ENCODE measurements at regions not wholly inside any gene's neighbourhood (a gene's known extent, or its start where the extent isn't known, plus 50 kb on each side); places are given as distances from the start of the nearest gene placed in this dataset.

DNA sequence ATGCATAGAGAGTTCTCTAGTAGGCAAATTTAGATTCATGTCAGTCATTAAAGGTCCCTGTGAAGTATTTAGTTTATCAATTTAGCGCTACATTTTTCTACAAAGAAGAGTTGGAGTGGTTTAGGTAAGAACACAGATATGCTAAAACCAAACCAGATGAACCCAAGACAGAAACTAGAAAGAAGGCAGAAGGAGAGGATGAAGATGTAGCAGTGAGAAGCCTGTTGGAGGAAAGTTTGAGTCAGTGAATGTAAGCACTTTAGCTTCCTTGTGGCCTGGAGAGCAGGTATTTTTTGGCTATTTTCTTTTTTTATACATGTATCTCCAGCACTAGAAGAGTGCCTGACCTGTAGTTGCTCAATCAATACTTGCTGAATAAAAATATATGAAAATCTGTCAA, 223.7 kb downstream of the KCNRG start:
- intact Hi-C loops (cut with DNase I; ENCODE audit: low total_unique reads): no loop called here
- no peak overlapping the region for H3K4me3 ChIP-seq (ENCODE audit: low read depth, poor library complexity, severe bottlenecking)
- WGBS, 2 donors: 98 to 100% methylated on average over 1 of the region's 1 CpG
- TF ChIP-seq, protein P1, sequence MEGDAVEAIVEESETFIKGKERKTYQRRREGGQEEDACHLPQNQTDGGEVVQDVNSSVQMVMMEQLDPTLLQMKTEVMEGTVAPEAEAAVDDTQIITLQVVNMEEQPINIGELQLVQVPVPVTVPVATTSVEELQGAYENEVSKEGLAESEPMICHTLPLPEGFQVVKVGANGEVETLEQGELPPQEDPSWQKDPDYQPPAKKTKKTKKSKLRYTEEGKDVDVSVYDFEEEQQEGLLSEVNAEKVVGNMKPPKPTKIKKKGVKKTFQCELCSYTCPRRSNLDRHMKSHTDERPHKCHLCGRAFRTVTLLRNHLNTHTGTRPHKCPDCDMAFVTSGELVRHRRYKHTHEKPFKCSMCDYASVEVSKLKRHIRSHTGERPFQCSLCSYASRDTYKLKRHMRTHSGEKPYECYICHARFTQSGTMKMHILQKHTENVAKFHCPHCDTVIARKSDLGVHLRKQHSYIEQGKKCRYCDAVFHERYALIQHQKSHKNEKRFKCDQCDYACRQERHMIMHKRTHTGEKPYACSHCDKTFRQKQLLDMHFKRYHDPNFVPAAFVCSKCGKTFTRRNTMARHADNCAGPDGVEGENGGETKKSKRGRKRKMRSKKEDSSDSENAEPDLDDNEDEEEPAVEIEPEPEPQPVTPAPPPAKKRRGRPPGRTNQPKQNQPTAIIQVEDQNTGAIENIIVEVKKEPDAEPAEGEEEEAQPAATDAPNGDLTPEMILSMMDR (IDR thresholded peaks at IDR 0.05): no peak
- no peak for TF ChIP-seq POLR2A (IDR thresholded peaks at IDR 0.05)
- no peak for DNase-seq (ENCODE audit: low spot score in 2 of 2)

DNA sequence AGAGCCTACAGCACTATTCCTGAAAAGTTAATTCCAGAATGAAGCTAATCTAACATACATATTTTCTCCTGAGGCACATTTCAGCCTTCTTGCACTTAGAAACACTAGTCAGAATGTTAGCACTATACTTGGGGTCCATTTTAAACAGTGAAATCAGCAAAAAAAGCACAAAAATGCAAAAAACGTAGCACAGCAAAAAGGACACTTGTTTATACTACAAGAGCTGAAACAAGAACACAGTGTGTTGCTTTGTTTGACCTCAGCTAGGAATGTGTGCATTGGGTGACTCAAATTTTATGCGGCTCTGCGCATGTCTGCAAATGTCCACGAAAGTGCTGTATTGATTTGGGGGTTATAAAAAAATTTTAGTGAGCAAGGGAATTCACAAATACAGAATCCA, 226.2 kb downstream of the KCNRG start:
- intact Hi-C loops (cut with DNase I; ENCODE audit: low total_unique reads): no loop called here
- no peak for DNase-seq (ENCODE audit: low spot score in 2 of 2)
- H3K4me3 ChIP-seq (ENCODE audit: low read depth, poor library complexity, severe bottlenecking): no peak overlapping the region
- 83 to 88% methylated on average over 4 of the region's 4 CpGs for WGBS, 2 donors
- TF ChIP-seq, protein P1 (IDR thresholded peaks at IDR 0.05): no peak
- TF ChIP-seq POLR2A (IDR thresholded peaks at IDR 0.05): no peak

DNA sequence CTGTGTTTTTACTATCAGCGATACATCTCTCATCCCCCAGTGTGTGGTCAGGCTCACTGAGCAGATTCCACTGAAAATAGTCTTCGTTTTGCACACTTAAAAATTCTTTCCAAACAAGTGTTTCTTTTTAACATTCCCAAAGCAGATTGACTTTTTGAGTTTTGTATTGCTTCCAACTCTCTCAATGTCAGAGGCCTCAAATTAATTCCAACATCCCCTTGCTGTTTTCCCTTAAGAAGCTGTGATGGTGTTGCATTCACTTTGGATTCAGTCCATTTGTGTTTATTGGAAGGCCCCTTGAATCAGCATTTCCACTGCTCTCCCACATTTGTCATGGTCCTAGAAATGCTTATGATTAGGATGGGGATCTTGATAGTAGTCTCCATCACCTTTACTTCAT, 228.7 kb downstream of the KCNRG start:
- WGBS, 2 donors: 72 to 79% methylated on average over 2 of the region's 2 CpGs
- intact Hi-C loops (cut with DNase I; ENCODE audit: low total_unique reads): no loop called here

DNA sequence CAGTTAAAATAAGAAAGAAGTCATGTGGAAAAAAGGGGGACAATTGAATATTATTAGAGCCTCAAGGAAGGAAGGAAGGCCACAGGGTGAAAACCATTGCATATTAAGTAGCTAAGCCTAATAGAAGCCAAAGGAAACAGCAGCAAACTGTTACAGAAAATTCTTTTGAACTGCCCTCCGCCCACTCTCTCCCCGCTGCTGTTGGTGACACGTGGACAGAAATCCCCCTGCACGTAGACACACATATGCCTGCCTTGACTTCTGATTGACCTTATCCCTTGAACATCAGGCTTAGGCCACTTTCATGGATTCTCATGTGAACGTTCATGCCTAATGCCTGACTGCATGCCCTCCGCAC, 229.1 kb downstream of the KCNRG start:
- TF ChIP-seq, protein P1 (IDR thresholded peaks at IDR 0.05): no peak
- TF ChIP-seq POLR2A (IDR thresholded peaks at IDR 0.05): no peak
- DNase-seq (ENCODE audit: low spot score in 2 of 2): no peak
- WGBS, 2 donors: 67 to 84% methylated on average over 6 of the region's 6 CpGs
- intact Hi-C loops (cut with DNase I; ENCODE audit: low total_unique reads): no loop called here
- H3K4me3 ChIP-seq (ENCODE audit: low read depth, poor library complexity, severe bottlenecking): no peak overlapping the region

More for the DNA sequence above, 228.7 kb downstream of the KCNRG start:
- no peak overlapping the region for H3K4me3 ChIP-seq (ENCODE audit: low read depth, poor library complexity, severe bottlenecking)
- no peak for DNase-seq (ENCODE audit: low spot score in 2 of 2)
- TF ChIP-seq, protein P1 (IDR thresholded peaks at IDR 0.05): no peak
- TF ChIP-seq POLR2A (IDR thresholded peaks at IDR 0.05): no peak

DNA sequence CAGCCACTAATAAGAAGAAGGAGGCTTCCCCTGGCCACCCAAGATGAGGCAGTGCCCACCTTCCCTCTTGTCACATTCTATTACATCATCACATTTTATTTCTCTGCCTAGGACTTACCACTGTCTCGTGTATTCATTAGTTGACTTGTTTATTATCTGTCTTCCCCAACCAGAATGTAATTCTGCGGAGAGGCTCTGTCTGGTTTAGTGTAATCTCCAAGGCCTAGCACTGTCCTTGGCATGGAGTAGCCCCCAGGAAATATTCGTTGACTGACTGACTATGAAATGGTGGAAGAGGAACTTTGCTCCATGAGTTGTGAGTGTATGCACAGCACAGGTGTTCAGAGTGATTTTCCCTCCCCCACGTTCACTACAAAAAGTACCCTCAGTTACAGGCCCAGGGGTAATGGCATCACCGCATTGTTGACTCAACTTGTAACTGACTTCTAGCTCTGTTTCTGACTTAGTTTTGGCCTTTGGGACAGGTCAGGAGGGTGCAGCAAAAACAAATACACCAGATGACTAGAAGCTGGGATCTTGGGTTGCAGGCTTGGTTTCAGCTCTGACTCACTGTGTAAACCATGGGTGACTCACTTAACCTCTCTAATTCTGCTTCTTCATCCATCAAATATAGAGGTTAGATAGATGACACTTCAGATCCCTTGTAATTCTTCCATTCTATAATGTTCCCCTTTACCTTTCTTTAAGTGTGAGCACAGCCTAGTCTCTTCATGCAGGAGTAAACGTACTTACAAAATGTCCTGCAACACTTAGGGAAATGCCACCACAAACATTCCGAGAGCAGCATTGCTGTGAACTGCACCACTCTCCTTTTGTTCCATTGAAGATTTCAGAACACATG, 229.7 kb downstream of the KCNRG start:
- TF ChIP-seq, protein P1 (IDR thresholded peaks at IDR 0.05): peak in 1 of 3 donors; percentile 16
- TF ChIP-seq POLR2A (IDR thresholded peaks at IDR 0.05): no peak
- no peak for DNase-seq (ENCODE audit: low spot score in 2 of 2)
- intact Hi-C loops (cut with DNase I; ENCODE audit: low total_unique reads): no loop called here
- 81 to 86% methylated on average over 7 of the region's 7 CpGs for WGBS, 2 donors
- no peak overlapping the region for H3K4me3 ChIP-seq (ENCODE audit: low read depth, poor library complexity, severe bottlenecking)

DNA sequence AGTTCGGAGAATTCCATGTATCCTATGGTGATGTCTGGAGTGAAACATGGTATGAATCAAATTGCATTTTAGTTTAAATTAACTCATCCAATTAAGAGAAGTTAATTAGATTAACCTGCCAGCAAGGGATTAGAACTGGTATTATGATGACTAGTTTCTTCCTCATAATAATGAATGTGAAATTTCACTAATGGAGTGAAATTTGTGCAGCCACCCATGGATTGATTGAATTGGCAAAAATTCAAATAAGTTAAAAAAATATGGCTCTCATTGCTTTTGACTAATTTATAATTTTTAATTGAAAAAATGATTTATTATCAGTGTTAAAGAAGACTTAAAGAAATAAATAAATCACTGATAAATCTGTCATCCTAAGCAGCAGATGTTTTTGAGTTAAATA, 232.0 kb downstream of the KCNRG start:
- TF ChIP-seq, protein P1 (IDR thresholded peaks at IDR 0.05): no peak
- TF ChIP-seq POLR2A (IDR thresholded peaks at IDR 0.05): no peak
- WGBS, 2 donors: 93 to 98% methylated on average over 1 of the region's 1 CpG
- no peak overlapping the region for H3K4me3 ChIP-seq (ENCODE audit: low read depth, poor library complexity, severe bottlenecking)
- DNase-seq (ENCODE audit: low spot score in 2 of 2): no peak
- intact Hi-C loops (cut with DNase I; ENCODE audit: low total_unique reads): no loop called here

All from lower leg skin (tissue), 4 donors.